ENCODE measurements at regions not wholly inside any gene's neighbourhood (a gene's known extent, or its start where the extent isn't known, plus 50 kb on each side); places are given as distances from the start of the nearest gene placed in this dataset.
"Not testable (repeated sequence)": the region's sequence is repeated elsewhere in the genome, so short reads cannot be mapped to it uniquely, and the experiment has no call there.

DNA sequence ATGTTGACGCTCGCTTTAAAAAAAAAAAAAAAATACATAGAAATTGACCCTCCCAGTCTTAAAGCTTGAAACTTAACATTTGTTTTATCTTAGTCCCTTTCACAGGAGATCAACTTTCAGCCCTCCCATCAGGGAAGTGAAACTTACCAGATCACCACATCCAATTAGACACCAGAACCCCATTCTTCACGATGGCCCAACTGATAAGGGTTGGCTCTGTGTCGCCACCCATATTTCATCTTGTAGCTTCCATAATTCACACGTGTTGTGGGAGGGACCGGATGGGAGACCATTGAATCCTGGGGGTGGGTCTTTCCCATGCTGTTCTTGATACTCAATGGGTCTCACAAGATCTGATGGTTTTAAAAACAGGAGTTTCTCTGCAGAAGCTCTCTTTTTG is 629.4 kb upstream of the KCND2 start:
- Histone ChIP-seq H2AFZ (ENCODE audit: low read length) (no peak overlapping the region), H3K4me1 (ENCODE audit: insufficient read depth, low read length, poor library complexity, severe bottlenecking) (no peaks in the 10 kb centered on the region), H3K4me3 (ENCODE audit: low read length, poor library complexity, severe bottlenecking) (no peak overlapping the region), H3K4me2 (ENCODE audit: low read depth, low read length, poor library complexity, severe bottlenecking) (no peak overlapping the region), H3K36me3 (ENCODE audit: insufficient read depth, low read length) (no peaks in the 10 kb centered on the region), H3K79me2 (ENCODE audit: insufficient read depth, low read length) (no peaks in the 10 kb centered on the region), H3K9me3 (ENCODE audit: insufficient read depth, low read depth, low read length) (no peaks in the 10 kb centered on the region), H4K20me1 (ENCODE audit: insufficient read depth, low read length, poor library complexity, severe bottlenecking) (no peaks in the 10 kb centered on the region), H3K9ac (ENCODE audit: low read depth, low read length, poor library complexity, severe bottlenecking) (no peak overlapping the region), H3K27me3 (ENCODE audit: insufficient read depth, low read length, poor library complexity, severe bottlenecking) (no peaks in the 10 kb centered on the region), H3K9me2 (replicated peaks; ENCODE audit: low read depth, low read length) (no peaks in the 10 kb centered on the region), H3F3A (ENCODE audit: low read depth) (no peaks in the 10 kb centered on the region)
- TF ChIP-seq EZH2phosphoT487 (IDR thresholded peaks at IDR 0.05; ENCODE audit: borderline replicate concordance): no peak

DNA sequence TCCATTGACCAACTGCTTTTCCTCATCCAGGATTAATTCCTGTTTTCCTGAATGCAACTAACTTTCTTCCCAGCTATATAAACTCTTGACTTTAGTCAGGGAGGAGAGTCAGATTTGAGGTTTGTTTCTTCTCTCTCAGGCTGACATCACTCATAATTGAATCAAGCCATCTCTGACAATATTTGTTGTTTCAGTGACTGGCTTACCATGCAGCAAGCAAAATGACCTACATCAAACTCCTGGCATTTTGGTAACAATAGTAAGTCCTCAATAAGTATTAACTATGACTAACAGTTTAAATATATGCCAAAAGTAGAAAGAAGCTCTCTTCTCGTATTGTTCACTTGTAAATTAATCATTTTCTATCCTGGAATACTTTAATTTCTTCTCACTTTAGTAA is 625.7 kb upstream of the KCND2 start:
- Histone ChIP-seq H3F3A (ENCODE audit: low read depth) (no peaks in the 10 kb centered on the region), H3K4me3 (ENCODE audit: low read length, poor library complexity, severe bottlenecking) (no peak overlapping the region), H3K4me1 (ENCODE audit: insufficient read depth, low read length, poor library complexity, severe bottlenecking) (no peaks in the 10 kb centered on the region), H2AFZ (ENCODE audit: low read length) (no peak overlapping the region), H4K20me1 (ENCODE audit: insufficient read depth, low read length, poor library complexity, severe bottlenecking) (no peaks in the 10 kb centered on the region), H3K79me2 (ENCODE audit: insufficient read depth, low read length) (no peaks in the 10 kb centered on the region), H3K36me3 (ENCODE audit: insufficient read depth, low read length) (no peaks in the 10 kb centered on the region), H3K9me2 (replicated peaks; ENCODE audit: low read depth, low read length) (no peaks in the 10 kb centered on the region), H3K4me2 (ENCODE audit: low read depth, low read length, poor library complexity, severe bottlenecking) (no peak overlapping the region), H3K9me3 (ENCODE audit: insufficient read depth, low read depth, low read length) (no peaks in the 10 kb centered on the region), H3K27me3 (ENCODE audit: insufficient read depth, low read length, poor library complexity, severe bottlenecking) (no peaks in the 10 kb centered on the region), H3K9ac (ENCODE audit: low read depth, low read length, poor library complexity, severe bottlenecking) (no peak overlapping the region)
- TF ChIP-seq, protein P1, sequence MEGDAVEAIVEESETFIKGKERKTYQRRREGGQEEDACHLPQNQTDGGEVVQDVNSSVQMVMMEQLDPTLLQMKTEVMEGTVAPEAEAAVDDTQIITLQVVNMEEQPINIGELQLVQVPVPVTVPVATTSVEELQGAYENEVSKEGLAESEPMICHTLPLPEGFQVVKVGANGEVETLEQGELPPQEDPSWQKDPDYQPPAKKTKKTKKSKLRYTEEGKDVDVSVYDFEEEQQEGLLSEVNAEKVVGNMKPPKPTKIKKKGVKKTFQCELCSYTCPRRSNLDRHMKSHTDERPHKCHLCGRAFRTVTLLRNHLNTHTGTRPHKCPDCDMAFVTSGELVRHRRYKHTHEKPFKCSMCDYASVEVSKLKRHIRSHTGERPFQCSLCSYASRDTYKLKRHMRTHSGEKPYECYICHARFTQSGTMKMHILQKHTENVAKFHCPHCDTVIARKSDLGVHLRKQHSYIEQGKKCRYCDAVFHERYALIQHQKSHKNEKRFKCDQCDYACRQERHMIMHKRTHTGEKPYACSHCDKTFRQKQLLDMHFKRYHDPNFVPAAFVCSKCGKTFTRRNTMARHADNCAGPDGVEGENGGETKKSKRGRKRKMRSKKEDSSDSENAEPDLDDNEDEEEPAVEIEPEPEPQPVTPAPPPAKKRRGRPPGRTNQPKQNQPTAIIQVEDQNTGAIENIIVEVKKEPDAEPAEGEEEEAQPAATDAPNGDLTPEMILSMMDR (conservative IDR thresholded peaks at IDR 0.05; ENCODE audit: low read length): no peak
- TF ChIP-seq EZH2phosphoT487 (IDR thresholded peaks at IDR 0.05; ENCODE audit: borderline replicate concordance): no peak

GRCh38 chr7:119648752-119649151 is 624.2 kb upstream of the KCND2 start:
- not testable (repeated sequence) for H3K36me3 ChIP-seq (ENCODE audit: insufficient read depth, low read length); H3K9me3 ChIP-seq (ENCODE audit: insufficient read depth, low read depth, low read length); H3K79me2 ChIP-seq (ENCODE audit: insufficient read depth, low read length); H3K4me2 ChIP-seq (ENCODE audit: low read depth, low read length, poor library complexity, severe bottlenecking); H3K4me3 ChIP-seq (ENCODE audit: low read length, poor library complexity, severe bottlenecking); H3K9ac ChIP-seq (ENCODE audit: low read depth, low read length, poor library complexity, severe bottlenecking); H3K9me2 ChIP-seq (replicated peaks; ENCODE audit: low read depth, low read length); H3K27me3 ChIP-seq (ENCODE audit: insufficient read depth, low read length, poor library complexity, severe bottlenecking); H2AFZ ChIP-seq (ENCODE audit: low read length); H4K20me1 ChIP-seq (ENCODE audit: insufficient read depth, low read length, poor library complexity, severe bottlenecking); H3K4me1 ChIP-seq (ENCODE audit: insufficient read depth, low read length, poor library complexity, severe bottlenecking); H3F3A ChIP-seq (ENCODE audit: low read depth)

DNA sequence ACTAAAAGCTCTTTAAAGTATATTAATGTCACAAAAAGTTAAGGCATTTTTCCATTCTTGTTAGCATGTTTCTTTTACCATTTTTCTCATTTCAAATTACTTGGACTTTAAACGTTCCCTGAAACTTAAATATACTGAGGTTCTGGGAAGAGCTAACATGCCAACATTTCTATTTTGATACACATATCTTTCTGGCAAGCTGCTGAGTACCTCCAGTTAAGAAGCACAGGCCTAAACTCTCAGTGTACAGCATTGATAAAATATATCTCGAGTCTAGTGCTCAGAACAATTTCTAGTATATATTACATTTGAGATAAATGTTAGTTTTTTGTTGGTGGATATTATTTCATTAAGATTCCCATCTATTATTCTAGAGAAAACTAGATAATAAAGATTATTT is 612.9 kb upstream of the KCND2 start:
- no peaks in the 10 kb centered on the region for H3K9me3 ChIP-seq (ENCODE audit: insufficient read depth, low read depth, low read length)
- H3K36me3 ChIP-seq (ENCODE audit: insufficient read depth, low read length): no peaks in the 10 kb centered on the region
- H2AFZ ChIP-seq (ENCODE audit: low read length): no peak overlapping the region
- H3K79me2 ChIP-seq (ENCODE audit: insufficient read depth, low read length): no peaks in the 10 kb centered on the region
- no peaks in the 10 kb centered on the region for H3K9me2 ChIP-seq (replicated peaks; ENCODE audit: low read depth, low read length)
- no peaks in the 10 kb centered on the region for H3K4me1 ChIP-seq (ENCODE audit: insufficient read depth, low read length, poor library complexity, severe bottlenecking)
- H4K20me1 ChIP-seq (ENCODE audit: insufficient read depth, low read length, poor library complexity, severe bottlenecking): no peaks in the 10 kb centered on the region
- TF ChIP-seq EZH2phosphoT487 (IDR thresholded peaks at IDR 0.05; ENCODE audit: borderline replicate concordance): no peak
- no peak overlapping the region for H3K4me3 ChIP-seq (ENCODE audit: low read length, poor library complexity, severe bottlenecking)
- H3K9ac ChIP-seq (ENCODE audit: low read depth, low read length, poor library complexity, severe bottlenecking): no peak overlapping the region
- no peaks in the 10 kb centered on the region for H3F3A ChIP-seq (ENCODE audit: low read depth)
- no peaks in the 10 kb centered on the region for H3K27me3 ChIP-seq (ENCODE audit: insufficient read depth, low read length, poor library complexity, severe bottlenecking)
- H3K4me2 ChIP-seq (ENCODE audit: low read depth, low read length, poor library complexity, severe bottlenecking): no peak overlapping the region

DNA sequence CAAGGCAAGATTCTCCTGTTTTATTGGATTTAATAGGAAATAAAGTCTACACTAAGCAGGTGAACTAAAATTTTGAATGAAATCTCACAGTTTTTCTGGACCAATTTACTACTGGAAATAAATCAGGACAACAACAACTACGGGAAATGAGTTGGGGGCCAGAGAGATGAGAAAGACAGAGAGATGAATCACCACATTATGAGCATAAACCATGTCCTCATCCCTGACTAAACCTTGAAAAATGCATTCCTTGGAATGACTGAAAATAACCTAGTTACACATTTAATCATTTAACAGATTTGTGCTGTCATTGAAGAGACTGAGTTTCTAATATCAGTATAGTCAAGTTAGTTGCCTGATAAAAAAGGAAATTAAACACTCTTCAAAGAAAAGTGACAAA is 608.4 kb upstream of the KCND2 start:
- H3K9me3 ChIP-seq (ENCODE audit: insufficient read depth, low read depth, low read length): no peaks in the 10 kb centered on the region
- H2AFZ ChIP-seq (ENCODE audit: low read length): no peak overlapping the region
- no peaks in the 10 kb centered on the region for H3F3A ChIP-seq (ENCODE audit: low read depth)
- no peak for TF ChIP-seq EZH2phosphoT487 (IDR thresholded peaks at IDR 0.05; ENCODE audit: borderline replicate concordance)
- TF ChIP-seq, protein P1 (conservative IDR thresholded peaks at IDR 0.05; ENCODE audit: low read length): no peak
- no peaks in the 10 kb centered on the region for H3K36me3 ChIP-seq (ENCODE audit: insufficient read depth, low read length)
- H3K27me3 ChIP-seq (ENCODE audit: insufficient read depth, low read length, poor library complexity, severe bottlenecking): no peaks in the 10 kb centered on the region
- H3K9me2 ChIP-seq (replicated peaks; ENCODE audit: low read depth, low read length): no peaks in the 10 kb centered on the region
- H3K4me3 ChIP-seq (ENCODE audit: low read length, poor library complexity, severe bottlenecking): no peak overlapping the region
- no peaks in the 10 kb centered on the region for H3K4me1 ChIP-seq (ENCODE audit: insufficient read depth, low read length, poor library complexity, severe bottlenecking)
- no peak overlapping the region for H3K9ac ChIP-seq (ENCODE audit: low read depth, low read length, poor library complexity, severe bottlenecking)
- no peaks in the 10 kb centered on the region for H4K20me1 ChIP-seq (ENCODE audit: insufficient read depth, low read length, poor library complexity, severe bottlenecking)
- no peaks in the 10 kb centered on the region for H3K79me2 ChIP-seq (ENCODE audit: insufficient read depth, low read length)
- no peak overlapping the region for H3K4me2 ChIP-seq (ENCODE audit: low read depth, low read length, poor library complexity, severe bottlenecking)

All from Loucy (cell line).